Stimulated activated naive B cell treated with anti-CD40 and anti-IgM and Interleukin-4, amounts not matched to agents 10 μg/mL and 1 μg/mL and 100 μg/mL, for 72 hours (primary cell): ENCODE measurements at regions not wholly inside any gene's neighbourhood (a gene's known extent, or its start where the extent isn't known, plus 50 kb on each side); places are given as distances from the start of the nearest gene placed in this dataset.

Source experiments
- ATAC-seq, 2 donors: fragments of 150-1000 bp; cut with Tn5 transposase; replicated peaks; 2 replicates each; pipeline ENCODE4 v1.10.0; 2021; ENCODE audit warnings: moderate library complexity in 1 of 2
- DNase-seq: peaks from one replicate; pipeline ENCODE4 v3.0.0; 2021
- H3K27ac Mint-ChIP-seq: one replicate; pipeline ENCODE4 v1.8.0; 2022; ENCODE audit warnings: mild to moderate bottlenecking, mixed read lengths
- H3K27me3 Mint-ChIP-seq, 2 donors: one replicate each; pipeline ENCODE4 v1.8.0; 2022; ENCODE audit warnings: mixed read lengths in 2 of 2
- H3K36me3 Mint-ChIP-seq, 2 donors: one replicate each; pipeline ENCODE4 v1.8.0; 2022; ENCODE audit warnings: mixed read lengths in 2 of 2, mild to moderate bottlenecking in 1 of 2
- H3K4me1 Mint-ChIP-seq, 2 donors: one replicate each; pipeline ENCODE4 v1.8.0; 2022; ENCODE audit warnings: mixed read lengths in 2 of 2, mild to moderate bottlenecking in 1 of 2
- H3K4me3 Mint-ChIP-seq, 2 donors: one replicate each; pipeline ENCODE4 v1.8.0; 2022; ENCODE audit warnings: mild to moderate bottlenecking in 2 of 2, mixed read lengths in 2 of 2, moderate library complexity in 1 of 2
- H3K9me3 Mint-ChIP-seq, 2 donors: one replicate each; pipeline ENCODE4 v1.8.0; 2022; ENCODE audit warnings: mixed read lengths in 2 of 2, mild to moderate bottlenecking in 1 of 2

- peak; percentile 31 to 64 for ATAC-seq
- Mint-ChIP-seq H3K36me3 (no peaks in the 10 kb centered on the region), H3K4me3 (no peak overlapping the region), H3K4me1 (peaks cover 15 to 26% of the 10 kb centered on the region in 2 donors), H3K27me3 (no peaks in the 10 kb centered on the region), H3K9me3 (no peaks in the 10 kb centered on the region), H3K27ac (no peak overlapping the region)
- no peak for DNase-seq
Measured at GRCh38 chr12:24408305-24408704, 458.8 kb upstream of the SOX5 start.

GRCh38 chr12:24407884-24408283 lies 458.4 kb upstream of the SOX5 start:
- Mint-ChIP-seq H3K27ac (no peak overlapping the region), H3K4me1 (peaks cover 15 to 26% of the 10 kb centered on the region in 2 donors), H3K4me3 (no peak overlapping the region), H3K27me3 (no peaks in the 10 kb centered on the region), H3K9me3 (no peaks in the 10 kb centered on the region), H3K36me3 (no peaks in the 10 kb centered on the region)
- DNase-seq (no peak), ATAC-seq (no peak)

- peaks cover 15 to 19% of the 10 kb centered on the region in 2 donors for H3K4me1 Mint-ChIP-seq
- no peaks in the 10 kb centered on the region for H3K27me3 Mint-ChIP-seq
- no peaks in the 10 kb centered on the region for H3K36me3 Mint-ChIP-seq
- DNase-seq: no peak
- H3K27ac Mint-ChIP-seq: no peak overlapping the region
- no peak overlapping the region for H3K4me3 Mint-ChIP-seq
- no peak for ATAC-seq
- no peaks in the 10 kb centered on the region for H3K9me3 Mint-ChIP-seq
Measured at GRCh38 chr12:24404086-24404815, 454.8 kb upstream of the SOX5 start.

GRCh38 chr12:24400533-24400932 lies 451.1 kb upstream of the SOX5 start:
- Mint-ChIP-seq H3K27me3 (no peaks in the 10 kb centered on the region), H3K27ac (no peak overlapping the region), H3K4me3 (no peak overlapping the region), H3K4me1 (peaks cover 3 to 6% of the 10 kb centered on the region in 2 donors), H3K9me3 (no peaks in the 10 kb centered on the region), H3K36me3 (no peaks in the 10 kb centered on the region)
- ATAC-seq (no peak), DNase-seq (no peak)

- H3K4me3 Mint-ChIP-seq: no peak overlapping the region
- H3K36me3 Mint-ChIP-seq: no peaks in the 10 kb centered on the region
- no peak for DNase-seq
- H3K27ac Mint-ChIP-seq: peak overlapping the region; percentile 22
- peaks cover 2 to 6% of the 10 kb centered on the region in 2 donors for H3K4me1 Mint-ChIP-seq
- no peaks in the 10 kb centered on the region for H3K9me3 Mint-ChIP-seq
- peak; percentile 60 to 79 for ATAC-seq
- H3K27me3 Mint-ChIP-seq: no peaks in the 10 kb centered on the region
Measured at GRCh38 chr12:24398605-24399004, 449.1 kb upstream of the SOX5 start.

- H3K36me3 Mint-ChIP-seq: peaks cover 6 to 8% of the 10 kb centered on the region in 2 donors
- H3K27me3 Mint-ChIP-seq: no peaks in the 10 kb centered on the region
- H3K4me3 Mint-ChIP-seq: no peak overlapping the region
- H3K9me3 Mint-ChIP-seq: peaks cover 7% of the 10 kb centered on the region in 2 donors
- H3K4me1 Mint-ChIP-seq: peaks cover 4 to 6% of the 10 kb centered on the region in 2 donors
- ATAC-seq (no peak), DNase-seq (no peak)
- no peak overlapping the region for H3K27ac Mint-ChIP-seq
Measured at GRCh38 chr12:24396224-24396623, 446.8 kb upstream of the SOX5 start.

- DNase-seq (no peak), ATAC-seq (no peak)
- Mint-ChIP-seq H3K4me1 (peaks cover 4 to 6% of the 10 kb centered on the region in 2 donors), H3K9me3 (peaks cover 12 to 16% of the 10 kb centered on the region in 2 donors), H3K27me3 (no peaks in the 10 kb centered on the region), H3K4me3 (no peak overlapping the region), H3K27ac (no peak overlapping the region), H3K36me3 (peaks cover 6 to 8% of the 10 kb centered on the region in 2 donors)
Measured at GRCh38 chr12:24394246-24394645, 444.8 kb upstream of the SOX5 start.

GRCh38 chr12:24393071-24393470 lies 443.6 kb upstream of the SOX5 start:
- DNase-seq (no peak), ATAC-seq (no peak)
- peaks cover 13 to 17% of the 10 kb centered on the region in 2 donors for H3K9me3 Mint-ChIP-seq
- H3K4me1 Mint-ChIP-seq: peaks cover 0 to 3% of the 10 kb centered on the region in 2 donors
- no peak overlapping the region for H3K27ac Mint-ChIP-seq
- H3K27me3 Mint-ChIP-seq: no peaks in the 10 kb centered on the region
- H3K4me3 Mint-ChIP-seq: no peak overlapping the region
- peaks cover 6 to 8% of the 10 kb centered on the region in 2 donors for H3K36me3 Mint-ChIP-seq

GRCh38 chr12:24389394-24389793 lies 439.9 kb upstream of the SOX5 start:
- Mint-ChIP-seq H3K27ac (no peak overlapping the region), H3K4me3 (no peak overlapping the region), H3K27me3 (no peaks in the 10 kb centered on the region), H3K9me3 (peaks cover 13 to 17% of the 10 kb centered on the region in 2 donors), H3K4me1 (peaks cover 0 to 3% of the 10 kb centered on the region in 2 donors), H3K36me3 (peaks cover 6 to 8% of the 10 kb centered on the region in 2 donors)
- ATAC-seq: no peak
- no peak for DNase-seq

- peaks cover 0 to 5% of the 10 kb centered on the region in 2 donors for H3K4me1 Mint-ChIP-seq
- no peak overlapping the region for H3K4me3 Mint-ChIP-seq
- peaks cover 17 to 25% of the 10 kb centered on the region in 2 donors for H3K9me3 Mint-ChIP-seq
- DNase-seq: no peak
- no peak for ATAC-seq
- H3K27ac Mint-ChIP-seq: no peak overlapping the region
- peaks cover 6 to 13% of the 10 kb centered on the region in 2 donors for H3K36me3 Mint-ChIP-seq
- H3K27me3 Mint-ChIP-seq: peaks cover 0 to 3% of the 10 kb centered on the region in 2 donors
Measured at GRCh38 chr12:24387381-24387780, 437.9 kb upstream of the SOX5 start.

GRCh38 chr12:24386836-24387235 lies 437.4 kb upstream of the SOX5 start:
- peaks cover 0 to 3% of the 10 kb centered on the region in 2 donors for H3K27me3 Mint-ChIP-seq
- H3K4me3 Mint-ChIP-seq: no peak overlapping the region
- ATAC-seq: no peak
- peaks cover 0 to 9% of the 10 kb centered on the region in 2 donors for H3K4me1 Mint-ChIP-seq
- H3K9me3 Mint-ChIP-seq: peaks cover 16 to 25% of the 10 kb centered on the region in 2 donors
- H3K27ac Mint-ChIP-seq: no peak overlapping the region
- peaks cover 1 to 13% of the 10 kb centered on the region in 2 donors for H3K36me3 Mint-ChIP-seq
- no peak for DNase-seq

- peaks cover 0 to 3% of the 10 kb centered on the region in 2 donors for H3K27me3 Mint-ChIP-seq
- DNase-seq (no peak), ATAC-seq (no peak)
- H3K4me3 Mint-ChIP-seq: no peak overlapping the region
- H3K9me3 Mint-ChIP-seq: peaks cover 12 to 15% of the 10 kb centered on the region in 2 donors
- peak overlapping the region; percentile 11 for H3K27ac Mint-ChIP-seq
- peaks cover 0 to 12% of the 10 kb centered on the region in 2 donors for H3K36me3 Mint-ChIP-seq
- H3K4me1 Mint-ChIP-seq: peaks cover 24 to 27% of the 10 kb centered on the region in 2 donors
Measured at GRCh38 chr12:24381790-24382189, 432.3 kb upstream of the SOX5 start.

GRCh38 chr12:24379861-24380521 lies 430.5 kb upstream of the SOX5 start:
- peaks cover 12 to 15% of the 10 kb centered on the region in 2 donors for H3K9me3 Mint-ChIP-seq
- peaks cover 24 to 27% of the 10 kb centered on the region in 2 donors for H3K4me1 Mint-ChIP-seq
- ATAC-seq (no peak), DNase-seq (no peak)
- peak overlapping the region; percentile 57 for H3K27ac Mint-ChIP-seq
- H3K36me3 Mint-ChIP-seq: peaks cover 0 to 12% of the 10 kb centered on the region in 2 donors
- H3K4me3 Mint-ChIP-seq: peak overlapping the region; percentile 52 to 79
- peaks cover 0 to 3% of the 10 kb centered on the region in 2 donors for H3K27me3 Mint-ChIP-seq

GRCh38 chr12:24379433-24379832 lies 430.0 kb upstream of the SOX5 start:
- peaks cover 12 to 15% of the 10 kb centered on the region in 2 donors for H3K9me3 Mint-ChIP-seq
- H3K4me3 Mint-ChIP-seq: peak overlapping the region; percentile 67 to 79
- peaks cover 0 to 3% of the 10 kb centered on the region in 2 donors for H3K27me3 Mint-ChIP-seq
- DNase-seq (no peak), ATAC-seq (no peak)
- peak overlapping the region; percentile 84 for H3K27ac Mint-ChIP-seq
- H3K4me1 Mint-ChIP-seq: peaks cover 24 to 27% of the 10 kb centered on the region in 2 donors
- peaks cover 0 to 12% of the 10 kb centered on the region in 2 donors for H3K36me3 Mint-ChIP-seq
